ENCODE measurements at regions not wholly inside any gene's neighbourhood (a gene's known extent, or its start where the extent isn't known, plus 50 kb on each side); places are given as distances from the start of the nearest gene placed in this dataset.

- no peak for DNase-seq
- H3K27me3 Mint-ChIP-seq (ENCODE audit: unreplicated experiment) = no peaks in the 10 kb centered on the region
- H3K9me3 Mint-ChIP-seq (ENCODE audit: unreplicated experiment) = peaks cover 2% of the 10 kb centered on the region
- no peaks in the 10 kb centered on the region for H3K4me1 Mint-ChIP-seq (ENCODE audit: low read depth, unreplicated experiment)
- peaks cover under 1% of the 10 kb centered on the region for H3K36me3 Mint-ChIP-seq (ENCODE audit: unreplicated experiment)
- TF ChIP-seq, protein P1, sequence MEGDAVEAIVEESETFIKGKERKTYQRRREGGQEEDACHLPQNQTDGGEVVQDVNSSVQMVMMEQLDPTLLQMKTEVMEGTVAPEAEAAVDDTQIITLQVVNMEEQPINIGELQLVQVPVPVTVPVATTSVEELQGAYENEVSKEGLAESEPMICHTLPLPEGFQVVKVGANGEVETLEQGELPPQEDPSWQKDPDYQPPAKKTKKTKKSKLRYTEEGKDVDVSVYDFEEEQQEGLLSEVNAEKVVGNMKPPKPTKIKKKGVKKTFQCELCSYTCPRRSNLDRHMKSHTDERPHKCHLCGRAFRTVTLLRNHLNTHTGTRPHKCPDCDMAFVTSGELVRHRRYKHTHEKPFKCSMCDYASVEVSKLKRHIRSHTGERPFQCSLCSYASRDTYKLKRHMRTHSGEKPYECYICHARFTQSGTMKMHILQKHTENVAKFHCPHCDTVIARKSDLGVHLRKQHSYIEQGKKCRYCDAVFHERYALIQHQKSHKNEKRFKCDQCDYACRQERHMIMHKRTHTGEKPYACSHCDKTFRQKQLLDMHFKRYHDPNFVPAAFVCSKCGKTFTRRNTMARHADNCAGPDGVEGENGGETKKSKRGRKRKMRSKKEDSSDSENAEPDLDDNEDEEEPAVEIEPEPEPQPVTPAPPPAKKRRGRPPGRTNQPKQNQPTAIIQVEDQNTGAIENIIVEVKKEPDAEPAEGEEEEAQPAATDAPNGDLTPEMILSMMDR (IDR thresholded peaks at IDR 0.05; ENCODE audit: partially characterized antibody, unreplicated experiment) = no peak
- H3K4me3 Mint-ChIP-seq (ENCODE audit: unreplicated experiment) = no peak overlapping the region
- no peak overlapping the region for H3K27ac Mint-ChIP-seq (ENCODE audit: unreplicated experiment)
These were observed 55.3 kb upstream of the CD44 start for GRCh38 chr11:35083431-35084238.

- no peak for DNase-seq
- Mint-ChIP-seq H3K27ac (ENCODE audit: unreplicated experiment) (no peak overlapping the region), H3K4me3 (ENCODE audit: unreplicated experiment) (no peak overlapping the region), H3K9me3 (ENCODE audit: unreplicated experiment) (peaks cover 2% of the 10 kb centered on the region), H3K27me3 (ENCODE audit: unreplicated experiment) (no peaks in the 10 kb centered on the region), H3K36me3 (ENCODE audit: unreplicated experiment) (peaks cover 4% of the 10 kb centered on the region), H3K4me1 (ENCODE audit: low read depth, unreplicated experiment) (no peaks in the 10 kb centered on the region)
- TF ChIP-seq, protein P1 (IDR thresholded peaks at IDR 0.05; ENCODE audit: partially characterized antibody, unreplicated experiment) = no peak
These were observed 54.0 kb upstream of the CD44 start for GRCh38 chr11:35084817-35085440.

GRCh38 chr11:35085531-35086165 lies 53.3 kb upstream of the CD44 start:
- H3K4me1 Mint-ChIP-seq (ENCODE audit: low read depth, unreplicated experiment) = no peaks in the 10 kb centered on the region
- TF ChIP-seq, protein P1 (IDR thresholded peaks at IDR 0.05; ENCODE audit: partially characterized antibody, unreplicated experiment) = no peak
- no peak for DNase-seq
- no peak overlapping the region for H3K4me3 Mint-ChIP-seq (ENCODE audit: unreplicated experiment)
- H3K9me3 Mint-ChIP-seq (ENCODE audit: unreplicated experiment) = peaks cover 2% of the 10 kb centered on the region
- peaks cover 4% of the 10 kb centered on the region for H3K36me3 Mint-ChIP-seq (ENCODE audit: unreplicated experiment)
- no peaks in the 10 kb centered on the region for H3K27me3 Mint-ChIP-seq (ENCODE audit: unreplicated experiment)
- H3K27ac Mint-ChIP-seq (ENCODE audit: unreplicated experiment) = no peak overlapping the region

GRCh38 chr11:35087648-35088047 lies 51.3 kb upstream of the CD44 start:
- no peak overlapping the region for H3K4me3 Mint-ChIP-seq (ENCODE audit: unreplicated experiment)
- no peaks in the 10 kb centered on the region for H3K27me3 Mint-ChIP-seq (ENCODE audit: unreplicated experiment)
- TF ChIP-seq, protein P1 (IDR thresholded peaks at IDR 0.05; ENCODE audit: partially characterized antibody, unreplicated experiment) = no peak
- no peak overlapping the region for H3K27ac Mint-ChIP-seq (ENCODE audit: unreplicated experiment)
- H3K36me3 Mint-ChIP-seq (ENCODE audit: unreplicated experiment) = peaks cover 4% of the 10 kb centered on the region
- peaks cover 2% of the 10 kb centered on the region for H3K9me3 Mint-ChIP-seq (ENCODE audit: unreplicated experiment)
- no peaks in the 10 kb centered on the region for H3K4me1 Mint-ChIP-seq (ENCODE audit: low read depth, unreplicated experiment)
- no peak for DNase-seq
